Vagina (tissue), 2 donors: ENCODE measurements at regions not wholly inside any gene's neighbourhood (a gene's known extent, or its start where the extent isn't known, plus 50 kb on each side); places are given as distances from the start of the nearest gene placed in this dataset.
"Not testable (repeated sequence)": the region's sequence is repeated elsewhere in the genome, so short reads cannot be mapped to it uniquely, and the experiment has no call there.

Source experiments
- DNase-seq, 2 donors: peaks; one replicate each; pipeline ENCODE4 v3.0.0-alpha.2; 2017; ENCODE audit errors: extremely low spot score in 2 of 2
- H3K27ac ChIP-seq: fragments of 200-600 bp; sonication (generic); one replicate; pipeline ENCODE4 v1.5.1; 2019
- H3K27me3 ChIP-seq: fragments of 200-600 bp; sonication (generic); one replicate; pipeline ENCODE4 v1.5.1; 2019
- H3K36me3 ChIP-seq, 2 donors: fragments of 200-600 bp; sonication (generic); one replicate each; pipeline ENCODE4 v1.5.1; 2017 to 2019
- H3K4me1 ChIP-seq: fragments of 200-600 bp; sonication (generic); one replicate; pipeline ENCODE4 v1.5.1; 2019
- H3K4me3 ChIP-seq, 2 donors: fragments of 200-600 bp; sonication (generic); 1 replicate in 1 of 2; 2 replicates in 1 of 2; pipeline ENCODE4 v1.5.1; 2016 to 2019
- H3K9me3 ChIP-seq: fragments of 200-600 bp; sonication (generic); one replicate; pipeline ENCODE4 v1.5.1; 2019
- CTCF ChIP-seq, 3 experiments: fragments of 450-650 bp in 2 of 3; fragments of 200-600 bp in 1 of 3; sonication (generic) in 1 of 3; IDR thresholded peaks; one replicate each; pipeline ENCODE4 v1.5.1; 2017 to 2019; ENCODE audit warnings: antibody characterized with exemption in 3 of 3, mild to moderate bottlenecking in 2 of 3, moderate library complexity in 2 of 3
- POLR2A ChIP-seq, 2 donors: fragments of 450-650 bp; IDR thresholded peaks; one replicate each; pipeline ENCODE4 v1.6.1; 2017; ENCODE audit warnings: antibody characterized with exemption in 2 of 2, mild to moderate bottlenecking in 2 of 2, moderate library complexity in 2 of 2
- POLR2AphosphoS5 ChIP-seq, 2 donors: sonication (generic); formaldehyde crosslinking; IDR thresholded peaks; one replicate each; pipeline ENCODE4 v1.9.0; 2017; ENCODE audit warnings: antibody characterized with exemption in 2 of 2, mild to moderate bottlenecking in 2 of 2, low read depth in 1 of 2; ENCODE audit not compliant: insufficient read depth in 1 of 2
- intact Hi-C: fragments of 100-400 bp; cut with DNase I; formaldehyde crosslinking; loops from one replicate; pipeline ENCODE4 v1.15.1; 2023

GRCh38 chr2:138423198-138423597 lies 78.4 kb upstream of the SPOPL start:
- no peak for DNase-seq
- Histone ChIP-seq H3K27ac (no peak overlapping the region), H3K9me3 (no peaks in the 10 kb centered on the region), H3K36me3 (peaks cover 0 to 4% of the 10 kb centered on the region in 2 donors), H3K27me3 (no peaks in the 10 kb centered on the region), H3K4me3 (no peak overlapping the region), H3K4me1 (peaks cover 8% of the 10 kb centered on the region)
- TF ChIP-seq POLR2A (IDR thresholded peaks at IDR 0.05): no peak
- no peak for TF ChIP-seq POLR2AphosphoS5 (IDR thresholded peaks at IDR 0.05; ENCODE audit: insufficient read depth in 1 of 2, low read depth in 1 of 2)
- TF ChIP-seq CTCF (IDR thresholded peaks at IDR 0.05): no peak
- intact Hi-C loops: no loop called here

GRCh38 chr2:138423745-138424144 lies 77.8 kb upstream of the SPOPL start:
- Histone ChIP-seq H3K27me3 (no peaks in the 10 kb centered on the region), H3K4me1 (peaks cover 8% of the 10 kb centered on the region), H3K4me3 (no peak overlapping the region), H3K9me3 (no peaks in the 10 kb centered on the region), H3K36me3 (peaks cover 0 to 4% of the 10 kb centered on the region in 2 donors), H3K27ac (no peak overlapping the region)
- TF ChIP-seq CTCF (IDR thresholded peaks at IDR 0.05) (no peak), POLR2AphosphoS5 (IDR thresholded peaks at IDR 0.05; ENCODE audit: insufficient read depth in 1 of 2, low read depth in 1 of 2) (no peak), POLR2A (IDR thresholded peaks at IDR 0.05) (no peak)
- intact Hi-C loops: no loop called here
- DNase-seq: no peak

- no peaks in the 10 kb centered on the region for H3K27me3 ChIP-seq
- H3K4me1 ChIP-seq: peaks cover 8% of the 10 kb centered on the region
- intact Hi-C loops: no loop called here
- H3K27ac ChIP-seq: no peak overlapping the region
- no peaks in the 10 kb centered on the region for H3K9me3 ChIP-seq
- H3K36me3 ChIP-seq: peaks cover 0 to 4% of the 10 kb centered on the region in 2 donors
- TF ChIP-seq POLR2AphosphoS5 (IDR thresholded peaks at IDR 0.05; ENCODE audit: insufficient read depth in 1 of 2, low read depth in 1 of 2) (no peak), POLR2A (IDR thresholded peaks at IDR 0.05) (no peak), CTCF (IDR thresholded peaks at IDR 0.05) (no peak)
- no peak for DNase-seq
- no peak overlapping the region for H3K4me3 ChIP-seq
These were observed 77.0 kb upstream of the SPOPL start for GRCh38 chr2:138424436-138425140.

GRCh38 chr2:138426116-138426515 lies 75.5 kb upstream of the SPOPL start:
- H3K27me3 ChIP-seq, DNase-seq, H3K9me3 ChIP-seq, H3K4me1 ChIP-seq, H3K27ac ChIP-seq, intact Hi-C loops, H3K36me3 ChIP-seq, H3K4me3 ChIP-seq: not testable (repeated sequence)

- TF ChIP-seq CTCF (IDR thresholded peaks at IDR 0.05) (no peak), POLR2A (IDR thresholded peaks at IDR 0.05) (no peak)
- intact Hi-C loops: no loop called here
- Histone ChIP-seq H3K9me3 (no peaks in the 10 kb centered on the region), H3K36me3 (peaks cover 0 to 4% of the 10 kb centered on the region in 2 donors), H3K4me1 (no peaks in the 10 kb centered on the region), H3K27ac (no peak overlapping the region), H3K27me3 (no peaks in the 10 kb centered on the region), H3K4me3 (no peak overlapping the region)
- DNase-seq: no peak
These were observed 72.7 kb upstream of the SPOPL start for GRCh38 chr2:138428710-138429440.
